GM12864 (cell line): ENCODE measurements at regions not wholly inside any gene's neighbourhood (a gene's known extent, or its start where the extent isn't known, plus 50 kb on each side); places are given as distances from the start of the nearest gene placed in this dataset.

Experiments
- DNase-seq: peaks from one replicate; pipeline ENCODE4 v3.0.0-alpha.2; 2011; ENCODE audit warnings: low read depth
- H3K4me3 ChIP-seq: 2 replicates; pipeline ENCODE4 v1.5.1; 2011; ENCODE audit warnings: mild to moderate bottlenecking, low read depth, low read length, control low read depth
- CTCF ChIP-seq: IDR thresholded peaks from 2 replicates; pipeline ENCODE4 v1.5.1; 2011; ENCODE audit warnings: low read depth, mild to moderate bottlenecking, moderate library complexity, low read length, control low read depth, inconsistent platforms; ENCODE audit errors: missing control alignments

- H3K4me3 ChIP-seq, result no peak overlapping the region
- no peak for TF ChIP-seq CTCF
- no peak for DNase-seq
Measured at GRCh38 chr6:167446971-167447370, 122.1 kb downstream of the TTLL2 start.

- no peak for DNase-seq
Measured at GRCh38 chr6:167448378-167448777, 123.5 kb downstream of the TTLL2 start.

GRCh38 chr6:167449094-167449861 is 124.4 kb downstream of the TTLL2 start:
- no peak for DNase-seq
- TF ChIP-seq CTCF, result no peak
- no peak overlapping the region for H3K4me3 ChIP-seq

More at GRCh38 chr6:167448378-167448777, 123.5 kb downstream of the TTLL2 start:
- TF ChIP-seq CTCF, result no peak
- H3K4me3 ChIP-seq, result no peak overlapping the region

- no peak overlapping the region for H3K4me3 ChIP-seq
- TF ChIP-seq CTCF, result no peak
- no peak for DNase-seq
Measured at GRCh38 chr6:167450626-167451025, 125.7 kb downstream of the TTLL2 start.

- no peak overlapping the region for H3K4me3 ChIP-seq
- DNase-seq, result no peak
- no peak for TF ChIP-seq CTCF
Measured at GRCh38 chr6:167452338-167453081, 127.6 kb downstream of the TTLL2 start.

GRCh38 chr6:167453082-167453446 is 128.2 kb downstream of the TTLL2 start:
- no peak overlapping the region for H3K4me3 ChIP-seq
- TF ChIP-seq CTCF, result no peak
- DNase-seq, result no peak
